Heart right ventricle (tissue), 16 donors: ENCODE measurements at regions not wholly inside any gene's neighbourhood (a gene's known extent, or its start where the extent isn't known, plus 50 kb on each side); places are given as distances from the start of the nearest gene placed in this dataset.

Source experiments
- ATAC-seq, 8 donors: fragments of 200-7000 bp; cut with Tn5 transposase; one replicate each; pipeline ENCODE4 v1.9.1; 2020; ENCODE audit warnings: mild to moderate bottlenecking in 8 of 8, moderate library complexity in 8 of 8, moderate number of reproducible peaks in 1 of 8
- DNase-seq, 2 donors: peaks; one replicate each; pipeline ENCODE4 v3.0.0-alpha.2; 2020
- H3K27ac ChIP-seq, 10 donors: fragments of 200-600 bp; sonication (generic) in 2 of 10; one replicate each; pipeline versions ENCODE4 v1.5.0 to v1.8.0; 2020 to 2022; ENCODE audit warnings: mild to moderate bottlenecking in 3 of 10
- H3K27me3 ChIP-seq, 7 donors: fragments of 200-600 bp; one replicate each; pipeline ENCODE4 v1.8.0; 2021 to 2022; ENCODE audit warnings: mild to moderate bottlenecking in 2 of 7
- H3K36me3 ChIP-seq, 9 donors: fragments of 200-600 bp; sonication (generic) in 1 of 9; one replicate each; pipeline versions ENCODE4 v1.5.0 to v1.8.0; 2020 to 2022; ENCODE audit warnings: mild to moderate bottlenecking in 2 of 9
- H3K4me1 ChIP-seq, 9 donors: fragments of 200-600 bp; sonication (generic) in 1 of 9; one replicate each; pipeline versions ENCODE4 v1.5.0 to v1.8.0; 2020 to 2022; ENCODE audit warnings: mild to moderate bottlenecking in 4 of 9
- H3K4me3 ChIP-seq, 10 donors: fragments of 200-600 bp; sonication (generic) in 2 of 10; one replicate each; pipeline versions ENCODE4 v1.5.0 to v1.8.0; 2020 to 2022; ENCODE audit warnings: mild to moderate bottlenecking in 7 of 10, moderate library complexity in 2 of 10
- H3K9me3 ChIP-seq, 11 donors: fragments of 200-600 bp in 10 of 11; sonication (generic) in 2 of 11; one replicate each; pipeline versions ENCODE4 v1.5.0 to v1.8.0; 2013 to 2022; ENCODE audit warnings: mild to moderate bottlenecking in 2 of 11, control low read depth in 1 of 11, moderate library complexity in 1 of 11
- CTCF ChIP-seq, 9 donors: fragments of 200-600 bp; sonication (generic) in 2 of 9; IDR thresholded peaks; one replicate each; pipeline versions ENCODE4 v1.5.0 to v1.8.0; 2021 to 2022; ENCODE audit warnings: antibody characterized with exemption in 9 of 9, mild to moderate bottlenecking in 5 of 9, moderate library complexity in 1 of 9
- WGBS, 2 donors: extraction: QIAGEN DNeasy Blood & Tissue Kit; methylation state at CpG; one replicate each; pipeline ENCODE4 v1.1.7; 2013; ENCODE audit warnings: inconsistent platforms in 1 of 2; 5-methylcytosine and 5-hydroxymethylcytosine counted together
- intact Hi-C, 10 donors: fragments of 100-400 bp; cut with DNase I; formaldehyde crosslinking; loops; one replicate each; pipeline versions ENCODE4 v1.11.1 to v1.14.2; 2022
- donor health status: Arrhythmogenic right ventricular cardiomyopathy.
- donor health status: ischemic (EF 13 %, LVEDD 7.1; RV severe dilation, severe dysfunction).
- donor health status: healthy with polysubstance abuse.
- donor health status: DM: no; HTN: yes; CAD: no.
- donor health status: DM: no; HTN: no; CAD: no.
- donor health status: ischemic (EF 25% LVEDD 6.9; RV normal size, moderate dysfunction).
- donor health status: ischemic (EF 25% LVEDD 5.7; RV mildly dilated, moderate dysfunction).
- donor health status: healthy.
- donor health status: DM: yes; HTN: yes; CAD: no.
- donor health status: Ischemic cardiomyopathy.
- donor health status: ischemic (EF 35%, LVEDD 5.7; RV mildly dilated, moderate dysfunction).
- donor health status: nonischemic (EF 11% LVEDD 7.7; RV severe dilation, severe dysfunction).
- donor health status: DM: yes; HTN: yes; CAD: no.
- donor health status: PGD.
- donor health status: ischemic (EF 29% LVEDD 5.4; RV normal size, mild dysfunction).
- donor health status: nonischemic (EF 23%, LVEDD 6.1; RV moderate dilation, normal function).

- Histone ChIP-seq H3K27ac (no peak overlapping the region), H3K36me3 (no peaks in the 10 kb centered on the region), H3K4me1 (peaks cover 0 to 18% (median 0%) of the 10 kb centered on the region in 9 donors), H3K9me3 (no peaks in the 10 kb centered on the region), H3K27me3 (no peaks in the 10 kb centered on the region), H3K4me3 (no peak overlapping the region)
- DNase-seq: no peak
- intact Hi-C loops: no loop called here
- no peak for ATAC-seq
- no peak for TF ChIP-seq CTCF (IDR thresholded peaks at IDR 0.05)
- 70 to 76% methylated on average over 8 of the region's 8 CpGs for WGBS, 2 donors
These were observed 297.5 kb downstream of the ADGB start for GRCh38 chr6:146896062-146896813.

- DNase-seq (no peak), ATAC-seq (no peak)
- Histone ChIP-seq H3K4me3 (no peak overlapping the region), H3K27ac (no peak overlapping the region), H3K4me1 (peaks cover 0 to 13% (median 0%) of the 10 kb centered on the region in 9 donors), H3K36me3 (no peaks in the 10 kb centered on the region), H3K9me3 (no peaks in the 10 kb centered on the region), H3K27me3 (no peaks in the 10 kb centered on the region)
- no peak for TF ChIP-seq CTCF (IDR thresholded peaks at IDR 0.05)
- intact Hi-C loops: no loop called here
- 57 to 74% methylated on average over 4 of the region's 4 CpGs for WGBS, 2 donors
These were observed 298.4 kb downstream of the ADGB start for GRCh38 chr6:146896960-146897701.

GRCh38 chr6:146898069-146898887 lies 299.5 kb downstream of the ADGB start:
- no peak for DNase-seq
- H3K4me1 ChIP-seq: peaks cover 0 to 4% (median 0%) of the 10 kb centered on the region in 9 donors
- WGBS, 2 donors: 78% methylated on average over 6 of the region's 6 CpGs
- no peak overlapping the region for H3K4me3 ChIP-seq
- H3K9me3 ChIP-seq: no peaks in the 10 kb centered on the region
- H3K36me3 ChIP-seq: no peaks in the 10 kb centered on the region
- TF ChIP-seq CTCF (IDR thresholded peaks at IDR 0.05): no peak
- intact Hi-C loops: no loop called here
- no peak overlapping the region for H3K27ac ChIP-seq
- no peaks in the 10 kb centered on the region for H3K27me3 ChIP-seq
- ATAC-seq: no peak

- H3K9me3 ChIP-seq: no peaks in the 10 kb centered on the region
- intact Hi-C loops: no loop called here
- peaks cover 0 to 4% (median 0%) of the 10 kb centered on the region in 9 donors for H3K4me1 ChIP-seq
- ATAC-seq (no peak), DNase-seq (no peak)
- no peaks in the 10 kb centered on the region for H3K27me3 ChIP-seq
- H3K27ac ChIP-seq: no peak overlapping the region
- 90 to 94% methylated on average over 3 of the region's 3 CpGs for WGBS, 2 donors
- H3K4me3 ChIP-seq: no peak overlapping the region
- no peak for TF ChIP-seq CTCF (IDR thresholded peaks at IDR 0.05)
- H3K36me3 ChIP-seq: no peaks in the 10 kb centered on the region
These were observed 300.1 kb downstream of the ADGB start for GRCh38 chr6:146898888-146899227.
